Progenitor cell of endocrine pancreas (in vitro differentiated cells): ENCODE measurements at regions not wholly inside any gene's neighbourhood (a gene's known extent, or its start where the extent isn't known, plus 50 kb on each side); places are given as distances from the start of the nearest gene placed in this dataset.

Experiments used
- DNase-seq: peaks from one replicate; pipeline ENCODE4 v3.0.0; 2021; ENCODE audit warnings: low spot score; ENCODE audit not compliant: unreplicated experiment
- H3K27ac Mint-ChIP-seq: 2 replicates; pipeline ENCODE4 v1.8.0; 2021; ENCODE audit warnings: mild to moderate bottlenecking, moderate library complexity, mixed read lengths
- H3K27me3 Mint-ChIP-seq: 2 replicates; pipeline ENCODE4 v1.8.0; 2021; ENCODE audit warnings: mixed read lengths
- H3K36me3 Mint-ChIP-seq: 2 replicates; pipeline ENCODE4 v1.8.0; 2022; ENCODE audit warnings: mixed read lengths; ENCODE audit not compliant: insufficient read depth
- H3K4me1 Mint-ChIP-seq: 2 replicates; pipeline ENCODE4 v1.8.0; 2021; ENCODE audit warnings: low read depth, mixed read lengths
- H3K4me3 Mint-ChIP-seq: 2 replicates; pipeline ENCODE4 v1.8.0; 2021; ENCODE audit warnings: low read depth, mild to moderate bottlenecking, moderate library complexity, mixed read lengths
- H3K9me3 Mint-ChIP-seq: 2 replicates; pipeline ENCODE4 v1.8.0; 2021; ENCODE audit warnings: low read depth, mixed read lengths
- CTCF ChIP-seq: fragments of 200-600 bp; sonication (generic); IDR thresholded peaks from one replicate; pipeline ENCODE4 v1.5.0; 2021; ENCODE audit warnings: antibody characterized with exemption, mild to moderate bottlenecking; ENCODE audit not compliant: unreplicated experiment

GRCh38 chr1:178613271-178613945 is 100.5 kb downstream of the TEX35 start:
- Mint-ChIP-seq H3K4me3 (no peak overlapping the region), H3K27me3 (no peaks in the 10 kb centered on the region), H3K4me1 (no peaks in the 10 kb centered on the region), H3K9me3 (no peaks in the 10 kb centered on the region), H3K27ac (no peak overlapping the region), H3K36me3 (no peaks in the 10 kb centered on the region)
- DNase-seq: no peak
- no peak for TF ChIP-seq CTCF

DNA sequence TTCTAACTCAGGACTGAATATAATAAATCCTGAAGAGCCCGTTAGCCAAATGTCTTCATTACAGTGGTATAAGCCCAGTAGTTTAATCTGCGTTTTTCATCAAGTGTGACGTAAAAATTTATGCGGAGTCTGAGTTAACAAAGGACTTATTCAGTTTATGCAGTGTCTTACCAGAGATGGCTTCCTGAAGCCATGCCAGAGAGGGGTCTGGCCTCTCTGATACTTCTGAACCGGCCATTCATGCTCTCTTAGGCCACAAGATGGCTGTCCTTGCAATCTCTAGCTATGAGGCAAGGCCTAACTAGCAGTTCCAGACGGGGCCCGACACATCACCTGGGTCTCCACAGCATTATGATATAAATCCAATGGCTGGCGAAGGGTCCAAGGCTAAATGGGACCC is 101.4 kb downstream of the TEX35 start:
- Mint-ChIP-seq H3K4me3 (no peak overlapping the region), H3K4me1 (no peaks in the 10 kb centered on the region), H3K36me3 (no peaks in the 10 kb centered on the region), H3K27ac (no peak overlapping the region), H3K27me3 (no peaks in the 10 kb centered on the region), H3K9me3 (no peaks in the 10 kb centered on the region)
- no peak for TF ChIP-seq CTCF
- no peak for DNase-seq

GRCh38 chr1:178619042-178619927 is 105.8 kb upstream of the RALGPS2 start:
- no peak for DNase-seq
- H3K36me3 Mint-ChIP-seq: no peaks in the 10 kb centered on the region
- no peak overlapping the region for H3K27ac Mint-ChIP-seq
- H3K9me3 Mint-ChIP-seq: no peaks in the 10 kb centered on the region
- H3K4me3 Mint-ChIP-seq: no peak overlapping the region
- no peak for TF ChIP-seq CTCF
- no peaks in the 10 kb centered on the region for H3K27me3 Mint-ChIP-seq
- H3K4me1 Mint-ChIP-seq: no peaks in the 10 kb centered on the region

GRCh38 chr1:178620584-178621475 is 104.2 kb upstream of the RALGPS2 start:
- Mint-ChIP-seq H3K27ac (no peak overlapping the region), H3K27me3 (no peaks in the 10 kb centered on the region), H3K4me3 (no peak overlapping the region), H3K9me3 (no peaks in the 10 kb centered on the region), H3K36me3 (no peaks in the 10 kb centered on the region), H3K4me1 (no peaks in the 10 kb centered on the region)
- DNase-seq: no peak
- TF ChIP-seq CTCF: no peak

GRCh38 chr1:178621822-178622221 is 103.2 kb upstream of the RALGPS2 start:
- Mint-ChIP-seq H3K9me3 (no peaks in the 10 kb centered on the region), H3K4me3 (no peak overlapping the region), H3K27ac (no peak overlapping the region), H3K27me3 (no peaks in the 10 kb centered on the region), H3K4me1 (no peaks in the 10 kb centered on the region), H3K36me3 (no peaks in the 10 kb centered on the region)
- TF ChIP-seq CTCF: no peak
- no peak for DNase-seq
